SU-DHL-6 (cell line): ENCODE measurements at regions not wholly inside any gene's neighbourhood (a gene's known extent, or its start where the extent isn't known, plus 50 kb on each side); places are given as distances from the start of the nearest gene placed in this dataset.

Experiments used
- EZH2phosphoT487 ChIP-seq: fragments of 200-600 bp; sonication (generic), shearing (Covaris generic); conservative IDR thresholded peaks from 2 replicates; pipeline ENCODE4 v1.6.1; 2018; ENCODE audit warnings: mild to moderate bottlenecking, antibody characterized with exemption, low read length, moderate library complexity, mixed read lengths
- TF ChIP-seq, protein P1 (sequence below): fragments of 200-600 bp; sonication (generic); IDR thresholded peaks from one replicate; pipeline ENCODE4 v1.5.1; 2017; ENCODE audit warnings: antibody characterized with exemption, mild to moderate bottlenecking, low read length, moderate library complexity; ENCODE audit not compliant: insufficient read depth, poor library complexity, severe bottlenecking

DNA sequence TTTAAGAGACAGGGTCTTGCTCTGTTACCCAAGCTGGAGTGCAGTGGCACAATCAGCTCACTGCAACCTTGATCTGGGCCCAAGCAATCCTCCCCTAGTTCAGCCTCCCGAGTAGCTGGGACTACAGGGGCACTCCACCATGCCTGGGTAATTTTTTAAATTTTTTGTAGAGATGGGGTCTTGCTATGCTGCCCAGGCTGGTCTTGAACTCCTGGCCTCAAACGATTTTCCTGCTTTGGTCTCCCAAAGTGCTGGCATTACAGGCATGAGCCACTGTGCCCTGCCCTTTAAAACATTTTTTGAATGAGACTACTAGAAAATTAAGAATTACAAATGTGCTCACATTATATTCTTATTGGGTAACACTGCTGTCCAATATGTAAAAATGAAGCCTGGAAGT lies 161.7 kb upstream of the FAM20A start:
- TF ChIP-seq, protein P1, sequence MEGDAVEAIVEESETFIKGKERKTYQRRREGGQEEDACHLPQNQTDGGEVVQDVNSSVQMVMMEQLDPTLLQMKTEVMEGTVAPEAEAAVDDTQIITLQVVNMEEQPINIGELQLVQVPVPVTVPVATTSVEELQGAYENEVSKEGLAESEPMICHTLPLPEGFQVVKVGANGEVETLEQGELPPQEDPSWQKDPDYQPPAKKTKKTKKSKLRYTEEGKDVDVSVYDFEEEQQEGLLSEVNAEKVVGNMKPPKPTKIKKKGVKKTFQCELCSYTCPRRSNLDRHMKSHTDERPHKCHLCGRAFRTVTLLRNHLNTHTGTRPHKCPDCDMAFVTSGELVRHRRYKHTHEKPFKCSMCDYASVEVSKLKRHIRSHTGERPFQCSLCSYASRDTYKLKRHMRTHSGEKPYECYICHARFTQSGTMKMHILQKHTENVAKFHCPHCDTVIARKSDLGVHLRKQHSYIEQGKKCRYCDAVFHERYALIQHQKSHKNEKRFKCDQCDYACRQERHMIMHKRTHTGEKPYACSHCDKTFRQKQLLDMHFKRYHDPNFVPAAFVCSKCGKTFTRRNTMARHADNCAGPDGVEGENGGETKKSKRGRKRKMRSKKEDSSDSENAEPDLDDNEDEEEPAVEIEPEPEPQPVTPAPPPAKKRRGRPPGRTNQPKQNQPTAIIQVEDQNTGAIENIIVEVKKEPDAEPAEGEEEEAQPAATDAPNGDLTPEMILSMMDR, result no peak
- TF ChIP-seq EZH2phosphoT487, result no peak
